HepG2 (cell line): ENCODE measurements at regions not wholly inside any gene's neighbourhood (a gene's known extent, or its start where the extent isn't known, plus 50 kb on each side); places are given as distances from the start of the nearest gene placed in this dataset.

Source experiments
- ATAC-seq: fragments of 200-7000 bp; cut with Tn5 transposase; 3 replicates; pipeline ENCODE4 v1.9.1; 2020; ENCODE audit warnings: mild to moderate bottlenecking, moderate library complexity
- BruUV-seq: library from RNA; stranded (reverse); fragments of 400-500 nt; replicated peaks from 2 replicates; lab custom pipeline; 2021; lab: Mats Ljungman, UMichigan
- CTCF ChIA-PET: fragments of 300-600 bp; formaldehyde crosslinking; extraction: SDS; loops from one replicate; lab custom pipeline; 2021; ENCODE audit warnings: low total read pairs, inconsistent platforms, low intra/inter-chr PET ratio; lab: Yijun Ruan, JAX
- POLR2A ChIA-PET: fragments of 350-600 bp; sonication (Branson Sonifier 250); formaldehyde crosslinking; loops from one replicate; lab custom pipeline; 2020; ENCODE audit warnings: antibody characterized with exemption, inconsistent platforms; lab: Yijun Ruan, JAX
- DNase-seq: peaks from one replicate; pipeline ENCODE4 v3.0.0-alpha.2; 2015; ENCODE audit warnings: low spot score
- FAIRE-seq: peaks from 3 replicates; lab custom pipeline; 2011; peaks lifted over from hg19 to GRCh38; lab: Jason Lieb, UNC
- H2AFZ ChIP-seq: one replicate; pipeline ENCODE4 v1.6.1; 2011; ENCODE audit warnings: low read length, inconsistent platforms
- H3K27ac ChIP-seq: fragments of 300-600 bp; 3 replicates; pipeline ENCODE4 v1.8.0; 2011; ENCODE audit warnings: mixed run types, mild to moderate bottlenecking, mixed read lengths, low read length, inconsistent platforms; ENCODE audit not compliant: insufficient read depth; ENCODE audit errors: extremely low read length
- H3K27me3 ChIP-seq, 2 experiments: fragments of 200-600 bp in 1 of 2; 2 replicates in 1 of 2; 3 replicates in 1 of 2; pipeline versions ENCODE4 v1.6.0 to v1.8.0; 2011; ENCODE audit warnings: low read length in 2 of 2, mild to moderate bottlenecking in 2 of 2, moderate library complexity in 2 of 2, inconsistent platforms in 1 of 2; ENCODE audit not compliant: insufficient read depth in 2 of 2, control insufficient read depth in 1 of 2
- H3K36me3 ChIP-seq, 2 experiments: fragments of 200-600 bp in 1 of 2; replicated peaks in 1 of 2; 2 replicates in 1 of 2; 3 replicates in 1 of 2; pipeline versions ENCODE4 v1.5.1 to v1.8.0; 2011; ENCODE audit warnings: low read length in 2 of 2, inconsistent platforms in 1 of 2; ENCODE audit not compliant: insufficient read depth in 2 of 2, control insufficient read depth in 1 of 2
- H3K4me1 ChIP-seq: 2 replicates; pipeline ENCODE4 v1.5.1; 2012; ENCODE audit warnings: low read length, inconsistent platforms; ENCODE audit not compliant: insufficient read depth
- H3K4me2 ChIP-seq: 2 replicates; pipeline ENCODE4 v1.6.0; 2011; ENCODE audit warnings: low read depth, low read length, inconsistent platforms
- H3K4me3 ChIP-seq, 3 experiments: fragments of 200-600 bp in 1 of 3; sonication (generic), shearing (Covaris generic) in 1 of 3; replicated peaks in 1 of 3; 2 replicates each; pipeline ENCODE4 v1.5.1; 2011 to 2016; ENCODE audit warnings: low read length in 3 of 3, inconsistent platforms in 2 of 3, low read depth in 2 of 3, mild to moderate bottlenecking in 2 of 3, control low read depth in 1 of 3, mixed read lengths in 1 of 3; ENCODE audit not compliant: insufficient read depth in 1 of 3
- H3K79me2 ChIP-seq: one replicate; pipeline ENCODE4 v1.6.1; 2011; ENCODE audit warnings: low read length, inconsistent platforms; ENCODE audit not compliant: insufficient read depth
- H3K9ac ChIP-seq: 2 replicates; pipeline ENCODE4 v1.6.0; 2011; ENCODE audit warnings: mild to moderate bottlenecking, low read depth, low read length, inconsistent platforms; ENCODE audit not compliant: insufficient read depth
- H3K9me3 ChIP-seq: 2 replicates; pipeline ENCODE4 v1.5.1; 2012; ENCODE audit warnings: mild to moderate bottlenecking, low read length
- H4K20me1 ChIP-seq: 2 replicates; pipeline ENCODE4 v1.6.0; 2011; ENCODE audit warnings: inconsistent platforms, mild to moderate bottlenecking, low read length, moderate library complexity; ENCODE audit not compliant: insufficient read depth
- ATF6 ChIP-seq: sonication (generic); formaldehyde crosslinking; conservative IDR thresholded peaks from 2 replicates; pipeline ENCODE4 v1.4.0; 2020; ENCODE audit warnings: missing genetic modification reagents
- CHD4 ChIP-seq: fragments of 200-600 bp; sonication (generic); IDR thresholded peaks from 2 replicates; pipeline ENCODE4 v1.7.0; 2017; ENCODE audit warnings: mild to moderate bottlenecking, low read length, borderline replicate concordance
- NFKBIZ ChIP-seq: IDR thresholded peaks from 2 replicates; pipeline ENCODE4 v1.6.1; 2018; ENCODE audit warnings: missing genetic modification reagents, missing compliant biosample characterization
- RBM39 ChIP-seq: fragments of 200-400 bp; formaldehyde crosslinking; IDR thresholded peaks from one replicate; pipeline ENCODE4 v1.6.1; 2018; ENCODE audit warnings: antibody characterized with exemption, mild to moderate bottlenecking, low read depth, low read length; ENCODE audit not compliant: poor library complexity, severe bottlenecking
- TIGD3 ChIP-seq: sonication (generic); formaldehyde crosslinking; IDR thresholded peaks from 2 replicates; pipeline ENCODE4 v1.5.1; 2020; ENCODE audit warnings: mild to moderate bottlenecking, missing genetic modification reagents, borderline replicate concordance
- TMF1 ChIP-seq: sonication (generic); formaldehyde crosslinking; IDR thresholded peaks from 2 replicates; pipeline ENCODE4 v1.8.1; 2022; ENCODE audit warnings: low read depth, missing genetic modification reagents
- ZSCAN20 ChIP-seq: sonication (generic); formaldehyde crosslinking; IDR thresholded peaks from 2 replicates; pipeline ENCODE4 v1.4.0; 2020; ENCODE audit warnings: missing genetic modification reagents, mild to moderate bottlenecking, borderline replicate concordance
- WGBS: methylation state at CpG from one replicate; pipeline ENCODE4 v1.1.6; 2017; ENCODE audit warnings: low lambda C conversion rate; 5-methylcytosine and 5-hydroxymethylcytosine counted together
- in situ Hi-C: cut with HindIII; loops from 2 replicates; pipeline ENCODE4 v1.10.0; 2017; ENCODE audit warnings: low pct_unique_long_range_greater_than_20kb; ENCODE audit not compliant: extremely low pct_ligation_motif_present
- intact Hi-C: fragments of 100-400 bp; cut with micrococcal nuclease; formaldehyde crosslinking; loops from one replicate; pipeline ENCODE4 v1.10.0; 2022; ENCODE audit not compliant: unreplicated experiment

DNA sequence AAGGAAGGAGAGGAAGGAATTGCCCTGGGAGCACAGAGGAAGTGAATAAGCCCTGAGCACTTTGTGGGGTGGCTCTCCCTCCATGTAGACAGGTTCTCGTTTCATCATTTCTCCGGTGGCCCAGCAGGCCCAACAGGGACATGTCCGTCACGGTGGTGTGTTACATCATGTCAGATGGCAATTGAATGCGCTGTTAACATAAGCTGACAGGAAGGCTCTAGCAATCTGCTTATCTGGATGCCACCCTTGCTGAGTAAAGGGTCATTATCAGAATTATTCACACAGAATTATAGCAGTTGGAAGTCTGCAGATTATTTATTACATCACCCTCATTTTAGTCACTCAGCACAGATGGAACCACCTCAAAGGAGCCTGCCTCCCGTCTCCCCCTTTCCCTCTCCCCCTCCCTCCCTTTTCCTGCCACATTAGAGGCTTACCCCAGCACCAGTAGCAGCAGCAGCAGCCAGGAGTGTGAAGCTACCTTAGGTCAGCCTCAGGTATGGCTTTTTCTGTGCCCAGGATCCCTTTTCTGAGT lies 124.3 kb upstream of the TRIM2 start:
- no peak for DNase-seq
- no peak for FAIRE-seq

More for the DNA sequence above, 124.3 kb upstream of the TRIM2 start:
- Histone ChIP-seq H2AFZ (no peak overlapping the region), H3K4me3 (no peak overlapping the region), H3K4me1 (peaks cover 9% of the 10 kb centered on the region), H3K9ac (no peak overlapping the region), H4K20me1 (no peaks in the 10 kb centered on the region), H3K27ac (no peak overlapping the region), H3K27me3 (0 out of 5 replicates have a peak, but pooled peaks cover 0 to 1% of the 10 kb centered on the region in 2 experiments), H3K4me2 (no peak overlapping the region), H3K9me3 (no peaks in the 10 kb centered on the region), H3K79me2 (no peaks in the 10 kb centered on the region), H3K36me3 (no peaks in the 10 kb centered on the region)
- TF ChIP-seq RBM39 (no peak), ZSCAN20 (no peak), NFKBIZ (CRISPR knock-in tag) (no peak), TMF1 (CRISPR knock-in tag) (no peak), ATF6 (CRISPR knock-in tag) (no peak), TIGD3 (CRISPR knock-in tag) (no peak), CHD4 (no peak)
- WGBS = 44% methylated on average over 5 of the region's 6 CpGs
- POLR2A ChIA-PET = no interaction called here
- no TSS peak for BruUV-seq
- in situ Hi-C loops (loop anchor here (5.0 kb wide), 1 partner anchor 47 kb away; no protein-coding TSS in a partner anchor), intact Hi-C loops (loop anchor here (5.0 to 10.0 kb wide), 2 partner anchors 125 to 242 kb away; no protein-coding TSS in a partner anchor)
- CTCF ChIA-PET = no interaction called here
- no peak for ATAC-seq
